Kidney glomerular epithelial cell (primary cell): ENCODE measurements at regions not wholly inside any gene's neighbourhood (a gene's known extent, or its start where the extent isn't known, plus 50 kb on each side); places are given as distances from the start of the nearest gene placed in this dataset.

Source experiments
- DNase-seq: peaks from one replicate; lab custom pipeline; 2025; lab: John Stamatoyannopoulos, UW

- DNase-seq: no peak
Observed at GRCh38 chr14:78073028-78073427, 97.1 kb upstream of the NRXN3 start.

GRCh38 chr14:78074561-78074960 lies 95.6 kb upstream of the NRXN3 start:
- no peak for DNase-seq

- DNase-seq: no peak
Observed at GRCh38 chr14:78075033-78075432, 95.1 kb upstream of the NRXN3 start.

GRCh38 chr14:78075555-78076277 lies 94.5 kb upstream of the NRXN3 start:
- no peak for DNase-seq

GRCh38 chr14:78081245-78081644 lies 88.9 kb upstream of the NRXN3 start:
- no peak for DNase-seq

- DNase-seq: no peak
Observed at GRCh38 chr14:78083837-78084236, 86.3 kb upstream of the NRXN3 start.

- DNase-seq: no peak
Observed at GRCh38 chr14:78086342-78086741, 83.8 kb upstream of the NRXN3 start.

GRCh38 chr14:78088916-78089315 lies 81.3 kb upstream of the NRXN3 start:
- DNase-seq: no peak

GRCh38 chr14:78090864-78091263 lies 79.3 kb upstream of the NRXN3 start:
- DNase-seq: no peak

- DNase-seq: no peak
Observed at GRCh38 chr14:78091361-78091760, 78.8 kb upstream of the NRXN3 start.

- DNase-seq: no peak
Observed at GRCh38 chr14:78092040-78092439, 78.1 kb upstream of the NRXN3 start.

- no peak for DNase-seq
Observed at GRCh38 chr14:78103271-78103670, 66.9 kb upstream of the NRXN3 start.

- no peak for DNase-seq
Observed at GRCh38 chr14:78104160-78104559, 66.0 kb upstream of the NRXN3 start.

- DNase-seq: no peak
Observed at GRCh38 chr14:78104655-78105054, 65.5 kb upstream of the NRXN3 start.

GRCh38 chr14:78106381-78106780 lies 63.8 kb upstream of the NRXN3 start:
- no peak for DNase-seq

GRCh38 chr14:78107166-78107565 lies 63.0 kb upstream of the NRXN3 start:
- no peak for DNase-seq

- no peak for DNase-seq
Observed at GRCh38 chr14:78119440-78119839, 50.7 kb upstream of the NRXN3 start.
